GM12872 (cell line): ENCODE measurements at regions not wholly inside any gene's neighbourhood (a gene's known extent, or its start where the extent isn't known, plus 50 kb on each side); places are given as distances from the start of the nearest gene placed in this dataset.

Experiments
- TF ChIP-seq, protein P1 (sequence below): IDR thresholded peaks from 3 replicates; pipeline ENCODE4 v1.5.1; 2011; ENCODE audit warnings: low read depth, mild to moderate bottlenecking, low read length, moderate library complexity; ENCODE audit not compliant: insufficient read depth

DNA sequence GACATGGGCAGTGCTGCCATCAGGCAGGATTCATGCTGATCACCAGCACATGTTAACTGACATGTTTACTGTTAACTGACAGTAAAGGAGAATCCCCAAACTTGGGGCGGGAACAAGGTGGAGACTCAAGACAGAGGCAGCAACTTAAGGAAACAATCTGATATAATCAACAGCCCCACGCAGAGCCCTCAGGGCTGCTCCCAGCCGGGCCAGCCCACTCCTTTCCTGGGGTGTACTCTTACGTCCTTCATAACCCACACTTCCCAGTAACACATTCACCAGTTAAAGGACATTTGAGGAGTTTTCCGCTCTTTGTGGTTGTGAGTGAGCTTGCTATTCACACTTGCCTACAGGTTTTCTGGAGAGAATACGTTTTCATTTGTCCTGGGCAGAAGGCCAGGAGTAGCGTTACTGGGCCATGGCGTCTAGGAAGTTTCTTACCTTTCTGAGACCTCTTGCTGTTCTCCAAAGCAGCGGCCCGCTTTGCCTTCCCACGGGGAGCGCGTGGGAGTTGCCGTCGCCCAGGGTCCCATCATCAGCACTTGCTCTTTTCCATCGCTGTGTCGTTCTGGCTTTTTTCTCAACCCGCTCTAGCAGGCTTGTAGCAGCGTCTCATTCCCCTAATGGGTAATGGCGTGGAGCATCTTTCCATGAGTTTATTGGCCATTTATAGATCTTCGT lies 56.4 kb downstream of the FOXF2 start:
- TF ChIP-seq, protein P1, sequence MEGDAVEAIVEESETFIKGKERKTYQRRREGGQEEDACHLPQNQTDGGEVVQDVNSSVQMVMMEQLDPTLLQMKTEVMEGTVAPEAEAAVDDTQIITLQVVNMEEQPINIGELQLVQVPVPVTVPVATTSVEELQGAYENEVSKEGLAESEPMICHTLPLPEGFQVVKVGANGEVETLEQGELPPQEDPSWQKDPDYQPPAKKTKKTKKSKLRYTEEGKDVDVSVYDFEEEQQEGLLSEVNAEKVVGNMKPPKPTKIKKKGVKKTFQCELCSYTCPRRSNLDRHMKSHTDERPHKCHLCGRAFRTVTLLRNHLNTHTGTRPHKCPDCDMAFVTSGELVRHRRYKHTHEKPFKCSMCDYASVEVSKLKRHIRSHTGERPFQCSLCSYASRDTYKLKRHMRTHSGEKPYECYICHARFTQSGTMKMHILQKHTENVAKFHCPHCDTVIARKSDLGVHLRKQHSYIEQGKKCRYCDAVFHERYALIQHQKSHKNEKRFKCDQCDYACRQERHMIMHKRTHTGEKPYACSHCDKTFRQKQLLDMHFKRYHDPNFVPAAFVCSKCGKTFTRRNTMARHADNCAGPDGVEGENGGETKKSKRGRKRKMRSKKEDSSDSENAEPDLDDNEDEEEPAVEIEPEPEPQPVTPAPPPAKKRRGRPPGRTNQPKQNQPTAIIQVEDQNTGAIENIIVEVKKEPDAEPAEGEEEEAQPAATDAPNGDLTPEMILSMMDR: no peak

DNA sequence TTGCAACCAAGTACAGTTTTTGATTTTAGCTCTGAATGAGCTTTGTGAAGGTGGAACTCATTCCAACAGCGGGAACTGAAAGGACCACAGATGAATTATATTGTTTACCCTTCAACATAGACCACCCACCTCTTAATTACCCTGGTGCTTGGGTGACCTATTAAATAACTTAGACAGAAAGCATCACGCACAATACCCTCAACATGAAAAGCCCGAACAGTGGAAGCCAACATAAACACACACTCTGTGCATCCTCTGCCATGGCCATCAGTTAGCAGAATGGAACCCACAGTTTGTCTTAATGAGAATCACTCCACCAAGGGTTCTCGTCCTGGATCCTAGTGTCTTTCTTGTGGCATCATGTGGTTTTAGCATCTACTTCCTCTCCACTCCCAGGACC lies 60.5 kb downstream of the FOXF2 start:
- TF ChIP-seq, protein P1: no peak

DNA sequence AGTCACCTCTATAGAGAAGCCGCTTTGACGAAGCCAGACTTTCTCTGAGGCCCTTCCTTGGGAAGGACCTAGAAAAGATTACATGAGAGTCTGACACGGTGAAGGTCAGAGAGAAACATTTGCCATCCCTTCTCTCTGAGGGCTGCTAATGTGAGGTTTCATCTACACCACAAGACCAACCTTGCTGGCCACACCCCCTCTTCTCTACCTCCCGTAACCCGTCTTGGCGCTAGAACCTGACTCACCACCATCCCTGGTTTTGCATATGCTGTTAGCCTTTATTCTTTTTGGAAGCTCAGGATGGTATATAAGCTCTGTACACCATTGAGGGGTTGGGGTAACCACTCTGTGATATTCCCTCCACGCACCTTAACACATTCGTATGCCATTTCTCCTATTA lies 63.6 kb downstream of the FOXF2 start:
- TF ChIP-seq, protein P1: no peak

DNA sequence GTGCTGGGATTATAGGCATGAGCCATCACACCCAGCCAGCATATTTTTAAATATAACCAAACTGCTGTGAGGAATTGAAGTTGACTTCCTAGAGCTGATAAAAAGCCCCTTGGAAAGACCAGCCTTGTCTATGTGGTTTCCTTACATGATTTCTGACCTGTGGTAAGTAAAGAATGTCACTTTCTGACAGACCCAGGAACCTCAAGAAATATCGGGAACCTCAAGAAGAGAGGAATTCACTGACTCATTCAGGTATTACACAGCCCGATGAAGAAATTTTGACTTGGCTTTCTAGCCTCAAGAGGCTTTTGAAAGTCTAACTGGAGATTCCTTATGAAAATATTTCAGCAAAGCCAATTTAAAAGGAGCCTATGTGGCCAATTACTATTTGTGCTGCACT lies 71.8 kb downstream of the FOXF2 start:
- TF ChIP-seq, protein P1: no peak

DNA sequence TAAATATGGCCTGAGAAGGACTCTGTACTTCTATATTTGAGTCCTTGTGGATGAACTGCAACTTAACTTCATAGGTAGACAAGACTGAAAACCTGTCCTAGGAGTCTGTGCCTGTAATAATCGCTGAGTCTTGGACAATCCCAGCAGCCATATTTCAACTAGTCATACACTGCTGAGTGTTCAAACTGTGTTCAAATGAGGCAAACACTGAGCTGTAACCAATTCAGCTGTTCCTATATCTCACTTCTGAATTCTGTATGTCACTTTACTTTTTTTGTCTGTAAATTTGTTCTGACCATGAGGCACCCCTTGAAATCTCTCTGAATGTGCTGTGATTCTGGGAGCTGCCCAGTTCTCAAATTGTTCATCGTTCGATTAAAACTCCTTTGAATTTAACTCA lies 72.4 kb downstream of the FOXF2 start:
- TF ChIP-seq, protein P1: no peak

DNA sequence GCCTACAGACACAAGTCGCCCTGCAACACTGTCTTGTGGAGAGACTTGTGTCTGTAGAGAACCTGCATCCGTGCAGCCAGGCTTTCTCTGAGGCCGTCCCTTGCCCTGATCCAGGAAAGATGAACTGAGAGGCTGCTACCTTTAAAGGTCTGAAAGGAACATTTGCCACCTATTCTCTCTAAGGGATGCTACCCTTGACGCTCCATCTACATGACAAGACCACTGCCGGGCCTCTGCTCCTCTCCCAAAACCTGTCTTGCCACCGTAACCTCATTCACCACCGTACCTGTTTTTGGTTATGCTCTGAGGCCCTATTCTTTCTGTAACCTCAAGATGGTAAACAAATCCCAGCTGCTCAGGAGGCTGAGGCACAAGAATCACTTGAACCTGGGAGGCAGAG lies 73.9 kb downstream of the FOXF2 start:
- TF ChIP-seq, protein P1: no peak

DNA sequence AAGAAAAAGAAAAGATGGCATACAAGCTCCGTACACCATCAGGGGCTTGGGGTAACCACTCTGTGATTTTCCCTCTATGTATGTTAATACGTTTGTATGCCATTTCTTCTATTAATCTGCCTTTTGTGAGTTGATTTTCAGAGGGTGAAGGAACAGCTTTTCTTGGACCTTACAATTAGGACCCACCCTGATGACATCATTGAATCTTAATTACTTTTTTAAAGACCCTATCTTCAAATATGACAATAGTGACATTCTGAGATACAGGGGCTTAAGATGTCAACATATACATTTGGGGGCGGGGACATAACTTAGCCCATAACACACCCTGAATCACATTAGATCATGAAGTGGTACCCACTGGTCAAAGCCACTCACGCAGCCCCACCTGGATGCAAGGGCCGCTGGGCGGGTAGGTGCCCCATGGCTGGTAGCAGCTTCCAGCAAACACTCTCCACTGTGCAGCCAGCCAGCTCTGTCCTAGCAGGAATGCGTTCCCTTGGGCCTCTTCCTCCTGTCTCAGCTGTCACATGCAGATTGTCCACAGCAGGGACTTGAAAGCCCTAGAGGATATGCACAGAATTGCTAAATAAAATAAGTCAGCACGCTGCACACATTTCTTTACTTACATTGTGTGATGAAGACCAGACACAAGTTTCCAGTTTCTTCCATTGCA lies 74.5 kb downstream of the FOXF2 start:
- TF ChIP-seq, protein P1: no peak
